ENCODE measurements at regions not wholly inside any gene's neighbourhood (a gene's known extent, or its start where the extent isn't known, plus 50 kb on each side); places are given as distances from the start of the nearest gene placed in this dataset.
"Not testable (repeated sequence)": the region's sequence is repeated elsewhere in the genome, so short reads cannot be mapped to it uniquely, and the experiment has no call there.

GRCh38 chr1:236343246-236343870 is 50.7 kb upstream of the EDARADD start:
- DNase-seq, result no peak

- DNase-seq, result no peak
Measured at GRCh38 chr1:236342403-236343245, 51.5 kb upstream of the EDARADD start.

- no peak for DNase-seq
Measured at GRCh38 chr1:236341298-236341697, 52.8 kb upstream of the EDARADD start.

- DNase-seq, result no peak
Measured at GRCh38 chr1:236338096-236338495, 56.0 kb upstream of the EDARADD start.

GRCh38 chr1:236336084-236336483 is 54.3 kb upstream of the ERO1B start:
- no peak for DNase-seq

- DNase-seq, result not testable (repeated sequence)
Measured at GRCh38 chr1:236335633-236336032, 53.9 kb upstream of the ERO1B start.

GRCh38 chr1:236334893-236335545 is 53.3 kb upstream of the ERO1B start:
- peak; percentile 46 for DNase-seq

GRCh38 chr1:236332092-236332758 is 50.5 kb upstream of the ERO1B start:
- DNase-seq, result peak; percentile 76

Measured in suppressor macrophage treated with lipopolysaccharide for 4 hours (primary cell).